ENCODE measurements at regions not wholly inside any gene's neighbourhood (a gene's known extent, or its start where the extent isn't known, plus 50 kb on each side); places are given as distances from the start of the nearest gene placed in this dataset.

DNA sequence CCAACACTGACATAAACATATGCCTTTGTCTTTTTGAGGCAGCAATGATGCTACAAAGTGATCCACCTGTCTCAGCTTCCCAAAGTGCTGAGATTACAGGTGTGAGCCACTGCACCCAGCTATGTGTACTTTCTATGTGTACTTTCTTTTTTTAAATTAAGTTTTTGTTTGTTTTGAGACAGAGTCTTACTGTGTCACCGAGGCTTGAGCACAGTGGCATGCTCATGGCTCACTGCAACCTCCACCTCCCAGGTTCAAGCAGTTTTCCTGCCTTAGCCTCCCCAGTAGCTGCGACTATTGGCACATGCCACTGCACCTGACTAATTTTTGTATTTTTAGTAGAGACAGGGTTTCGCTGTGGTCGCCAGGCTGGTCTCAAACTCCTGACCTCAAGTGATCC is 172.5 kb upstream of the ALG10B start:
- Histone ChIP-seq H2AK5ac (ENCODE audit: low read depth, low read length) (no peak overlapping the region), H4K20me1 (ENCODE audit: insufficient read depth, low read length) (no peaks in the 10 kb centered on the region), H3K9me1 (ENCODE audit: insufficient read depth, low read length) (no peaks in the 10 kb centered on the region), H4K5ac (ENCODE audit: low read depth, low read length) (no peak overlapping the region), H2BK15ac (ENCODE audit: low read depth, low read length) (no peak overlapping the region), H2AFZ (replicated peaks; ENCODE audit: low read length, poor library complexity) (no peak overlapping the region), H3K9me3 (ENCODE audit: control insufficient read depth, insufficient read depth, low read length) (peaks cover 3% of the 10 kb centered on the region; the same call in 1 of the 2 replicates), H3K36me3 (ENCODE audit: control insufficient read depth, insufficient read depth, low read length) (no peaks in the 10 kb centered on the region), H3K4me3 (ENCODE audit: insufficient read depth, low read depth, low read length) (no peak overlapping the region), H3K27me3 (ENCODE audit: control insufficient read depth, insufficient read depth, low read length) (no peaks in the 10 kb centered on the region), H3K4me1 (ENCODE audit: control insufficient read depth, insufficient read depth, low read length) (no peaks in the 10 kb centered on the region), H3K56ac (ENCODE audit: extremely low read depth, insufficient read depth, low read length) (no peak overlapping the region), H4K8ac (ENCODE audit: low read depth in 2 of 2, low read length in 2 of 2) (no peak overlapping the region), H2BK120ac (ENCODE audit: low read depth, low read length) (no peak overlapping the region), H3K18ac (ENCODE audit: low read depth, low read length) (no peak overlapping the region), H3K23ac (ENCODE audit: low read depth, low read length) (no peak overlapping the region), H3K4ac (ENCODE audit: low read depth, low read length) (no peak overlapping the region), H3K14ac (replicated peaks; ENCODE audit: low read depth, low read length) (no peak overlapping the region), H2AK9ac (replicated peaks; ENCODE audit: low read depth, low read length, poor library complexity) (no peak overlapping the region), H3K9ac (ENCODE audit: low read depth, low read length) (no peak overlapping the region), H2BK20ac (ENCODE audit: low read depth, low read length) (no peak overlapping the region), H2BK5ac (ENCODE audit: low read depth, low read length, poor library complexity, severe bottlenecking) (no peak overlapping the region), H3K27ac (ENCODE audit: insufficient read depth, low read length) (no peak overlapping the region), H4K91ac (ENCODE audit: insufficient read depth, low read depth, low read length) (no peak overlapping the region), H3K4me2 (ENCODE audit: low read depth, low read length) (no peak overlapping the region), H3K79me1 (ENCODE audit: low read depth in 1 of 2, low read length in 2 of 2) (no peaks in the 10 kb centered on the region)
- intact Hi-C loops (cut with micrococcal nuclease) (no loop called here), in situ Hi-C loops (cut with MboI; ENCODE audit: low sequenced_read_pairs) (loop anchor here (5.0 kb wide), 1 partner anchor 168 kb away; no protein-coding TSS in a partner anchor), dilution Hi-C loops (cut with HindIII; ENCODE audit: low sequenced_read_pairs, unreplicated experiment) (no loop called here)
- ATAC-seq (ENCODE audit: low read depth) (no peak), DNase-seq (no peak)
- TF ChIP-seq, protein P1, sequence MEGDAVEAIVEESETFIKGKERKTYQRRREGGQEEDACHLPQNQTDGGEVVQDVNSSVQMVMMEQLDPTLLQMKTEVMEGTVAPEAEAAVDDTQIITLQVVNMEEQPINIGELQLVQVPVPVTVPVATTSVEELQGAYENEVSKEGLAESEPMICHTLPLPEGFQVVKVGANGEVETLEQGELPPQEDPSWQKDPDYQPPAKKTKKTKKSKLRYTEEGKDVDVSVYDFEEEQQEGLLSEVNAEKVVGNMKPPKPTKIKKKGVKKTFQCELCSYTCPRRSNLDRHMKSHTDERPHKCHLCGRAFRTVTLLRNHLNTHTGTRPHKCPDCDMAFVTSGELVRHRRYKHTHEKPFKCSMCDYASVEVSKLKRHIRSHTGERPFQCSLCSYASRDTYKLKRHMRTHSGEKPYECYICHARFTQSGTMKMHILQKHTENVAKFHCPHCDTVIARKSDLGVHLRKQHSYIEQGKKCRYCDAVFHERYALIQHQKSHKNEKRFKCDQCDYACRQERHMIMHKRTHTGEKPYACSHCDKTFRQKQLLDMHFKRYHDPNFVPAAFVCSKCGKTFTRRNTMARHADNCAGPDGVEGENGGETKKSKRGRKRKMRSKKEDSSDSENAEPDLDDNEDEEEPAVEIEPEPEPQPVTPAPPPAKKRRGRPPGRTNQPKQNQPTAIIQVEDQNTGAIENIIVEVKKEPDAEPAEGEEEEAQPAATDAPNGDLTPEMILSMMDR (conservative IDR thresholded peaks at IDR 0.05; ENCODE audit: low read depth, low read length), result no peak
- TF ChIP-seq CHD1 (IDR thresholded peaks at IDR 0.05; ENCODE audit: low read depth, low read length), result no peak
- TF ChIP-seq NFE2L2 (IDR thresholded peaks at IDR 0.05; ENCODE audit: low read depth, low read length), result no peak
- TF ChIP-seq MXI1 (IDR thresholded peaks at IDR 0.05; ENCODE audit: borderline replicate concordance, low read depth, low read length), result no peak
- TF ChIP-seq SMC3 (IDR thresholded peaks at IDR 0.05; ENCODE audit: low read depth, low read length), result no peak
- TF ChIP-seq MAZ (IDR thresholded peaks at IDR 0.05; ENCODE audit: borderline replicate concordance, low read depth, low read length), result no peak
- no peak for TF ChIP-seq BHLHE40 (IDR thresholded peaks at IDR 0.05; ENCODE audit: low read depth, low read length)
- TF ChIP-seq FOS (IDR thresholded peaks at IDR 0.05; ENCODE audit: low read depth, low read length), result no peak
- TF ChIP-seq, protein P2, sequence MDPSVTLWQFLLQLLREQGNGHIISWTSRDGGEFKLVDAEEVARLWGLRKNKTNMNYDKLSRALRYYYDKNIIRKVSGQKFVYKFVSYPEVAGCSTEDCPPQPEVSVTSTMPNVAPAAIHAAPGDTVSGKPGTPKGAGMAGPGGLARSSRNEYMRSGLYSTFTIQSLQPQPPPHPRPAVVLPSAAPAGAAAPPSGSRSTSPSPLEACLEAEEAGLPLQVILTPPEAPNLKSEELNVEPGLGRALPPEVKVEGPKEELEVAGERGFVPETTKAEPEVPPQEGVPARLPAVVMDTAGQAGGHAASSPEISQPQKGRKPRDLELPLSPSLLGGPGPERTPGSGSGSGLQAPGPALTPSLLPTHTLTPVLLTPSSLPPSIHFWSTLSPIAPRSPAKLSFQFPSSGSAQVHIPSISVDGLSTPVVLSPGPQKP (IDR thresholded peaks at IDR 0.05; ENCODE audit: borderline replicate concordance, low read depth, low read length), result no peak
- no peak for TF ChIP-seq MAFK (IDR thresholded peaks at IDR 0.05; ENCODE audit: low read depth, low read length)
- no peak for TF ChIP-seq RAD21 (IDR thresholded peaks at IDR 0.05; ENCODE audit: low read length)
- TF ChIP-seq RFX5 (IDR thresholded peaks at IDR 0.05; ENCODE audit: low read depth, low read length), result no peak
- TF ChIP-seq RCOR1 (IDR thresholded peaks at IDR 0.05; ENCODE audit: insufficient replicate concordance, low read length), result no peak
- ChIA-PET CTCF (no interaction called here), POLR2A (ENCODE audit: unreplicated experiment) (no interaction called here)
- BruUV-seq (replicated peaks), result no TSS peak
- WGBS, 2 experiments (ENCODE audit: extremely low coverage in 2 of 2, insufficient read length in 1 of 2), result no CpG with 5 or more reads among the region's 4 CpGs
